Panc1 (cell line): ENCODE measurements at regions not wholly inside any gene's neighbourhood (a gene's known extent, or its start where the extent isn't known, plus 50 kb on each side); places are given as distances from the start of the nearest gene placed in this dataset.

ENCODE experiments used
- ATAC-seq: fragments of 200-7000 bp; cut with Tn5 transposase; 2 replicates; pipeline ENCODE4 v1.9.1; 2020; ENCODE audit warnings: mild to moderate bottlenecking, moderate library complexity
- BruUV-seq: library from RNA; stranded (reverse); fragments of 400-500 nt; replicated peaks from 2 replicates; lab custom pipeline; 2021; lab: Mats Ljungman, UMichigan
- CTCF ChIA-PET: fragments of 300-600 bp; sonication (Branson Sonifier 250); formaldehyde crosslinking; loops from one replicate; lab custom pipeline; 2022; ENCODE audit warnings: antibody characterized with exemption; lab: Charles Lee
- POLR2A ChIA-PET: fragments of 300-600 bp; sonication (Branson Sonifier 250); formaldehyde crosslinking; loops from one replicate; lab custom pipeline; 2022; ENCODE audit warnings: antibody characterized with exemption; lab: Charles Lee
- DNase-seq: peaks from one replicate; pipeline ENCODE4 v3.0.0-alpha.2; 2010; ENCODE audit warnings: low read depth, low spot score
- H3K27ac ChIP-seq: 2 replicates; pipeline ENCODE4 v1.5.1; 2011; ENCODE audit warnings: mild to moderate bottlenecking, low read length, inconsistent platforms
- H3K27me3 ChIP-seq: fragments of 200-500 bp; sonication (Bioruptor generic); 2 replicates; pipeline ENCODE4 v1.6.0; 2014; ENCODE audit warnings: low read length, inconsistent platforms; ENCODE audit not compliant: control insufficient read depth, insufficient read depth
- H3K36me3 ChIP-seq: fragments of 200-500 bp; sonication (Bioruptor generic); 2 replicates; pipeline ENCODE4 v1.5.1; 2014; ENCODE audit warnings: inconsistent platforms, mild to moderate bottlenecking, low read length, moderate library complexity; ENCODE audit not compliant: control insufficient read depth, insufficient read depth
- H3K4me1 ChIP-seq: 2 replicates; pipeline ENCODE4 v1.5.1; 2011; ENCODE audit warnings: inconsistent platforms, mild to moderate bottlenecking, low read length, moderate library complexity; ENCODE audit not compliant: control insufficient read depth, insufficient read depth
- H3K4me3 ChIP-seq, 2 experiments: 2 replicates each; pipeline ENCODE4 v1.5.1; 2011 to 2012; ENCODE audit warnings: low read depth in 2 of 2, low read length in 2 of 2, mild to moderate bottlenecking in 2 of 2, inconsistent platforms in 1 of 2, moderate library complexity in 1 of 2
- H3K9me3 ChIP-seq: fragments of 200-500 bp; sonication (Bioruptor generic); 2 replicates; pipeline ENCODE4 v1.5.1; 2014; ENCODE audit warnings: low read depth, mild to moderate bottlenecking, inconsistent platforms, low read length, moderate library complexity; ENCODE audit not compliant: control insufficient read depth, insufficient read depth
- POLR2AphosphoS5 ChIP-seq: IDR thresholded peaks from 2 replicates; pipeline ENCODE4 v1.6.1; 2012; ENCODE audit warnings: mild to moderate bottlenecking, low read depth, low read length, moderate library complexity
- SIN3A ChIP-seq: IDR thresholded peaks from 2 replicates; pipeline ENCODE4 v1.6.1; 2012; ENCODE audit warnings: low read depth, mild to moderate bottlenecking, low read length, moderate library complexity, borderline replicate concordance; ENCODE audit not compliant: insufficient read depth
- TCF7L2 ChIP-seq: IDR thresholded peaks from 2 replicates; pipeline ENCODE4 v1.6.1; 2011; ENCODE audit warnings: mild to moderate bottlenecking, low read depth, low read length, inconsistent platforms
- in situ Hi-C: cut with HindIII; loops from 2 replicates; pipeline ENCODE4 v1.10.0; 2016; ENCODE audit warnings: low sequenced_read_pairs, low pct_unique_long_range_greater_than_20kb
- intact Hi-C: fragments of 100-400 bp; cut with micrococcal nuclease; formaldehyde crosslinking; loops from one replicate; pipeline ENCODE4 v1.10.0; 2022; ENCODE audit not compliant: unreplicated experiment
- TF ChIP-seq, protein P1 (sequence below), 2 experiments: IDR thresholded peaks; 2 replicates each; pipeline ENCODE4 v1.6.1; 2011 to 2012; ENCODE audit warnings: low read depth in 2 of 2, control low read depth in 1 of 2, low read length in 1 of 2, mild to moderate bottlenecking in 1 of 2, moderate library complexity in 1 of 2; ENCODE audit not compliant: insufficient read depth in 1 of 2
- TF ChIP-seq, protein P2 (sequence below): fragments of 450-650 bp; IDR thresholded peaks from 2 replicates; pipeline ENCODE4 v1.5.1; 2017; ENCODE audit warnings: mild to moderate bottlenecking

DNA sequence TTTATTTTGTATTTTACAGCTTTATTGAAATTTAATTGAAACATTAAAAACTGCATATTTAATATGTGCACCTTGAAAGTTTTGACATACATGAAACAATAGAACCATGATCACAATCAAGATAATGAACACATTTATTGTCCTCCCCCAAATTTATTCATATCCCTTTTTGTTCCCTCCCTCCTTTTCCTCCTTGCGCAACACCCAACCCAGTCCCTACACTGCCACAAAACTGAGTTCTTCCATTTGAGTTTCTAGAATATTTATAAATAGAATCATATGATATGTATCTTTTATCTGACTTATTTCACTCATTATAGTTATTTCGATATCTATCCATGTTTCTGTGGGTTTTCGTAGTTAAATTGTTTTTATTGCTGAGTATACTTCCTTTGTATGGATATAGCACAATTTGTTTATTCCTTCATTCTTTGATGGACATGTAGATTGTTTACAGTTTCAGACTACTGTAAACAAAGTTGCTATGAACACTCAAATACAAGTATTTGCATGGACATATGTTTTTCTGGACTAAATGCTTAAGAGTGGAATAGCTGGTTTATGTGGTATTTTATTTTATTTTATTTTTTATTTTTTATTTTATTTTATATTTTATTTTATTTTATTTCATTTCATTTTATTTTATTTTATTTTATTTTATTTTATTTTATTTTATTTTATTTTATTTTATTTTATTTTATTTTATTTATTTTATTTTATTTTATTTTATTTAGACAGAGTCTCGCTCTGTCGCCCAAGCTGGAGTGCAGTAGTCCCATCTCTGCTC lies 359.1 kb downstream of the SLC6A15 start:
- H3K4me3 ChIP-seq = no peak overlapping the region
- no peak for TF ChIP-seq SIN3A
- TF ChIP-seq, protein P1, sequence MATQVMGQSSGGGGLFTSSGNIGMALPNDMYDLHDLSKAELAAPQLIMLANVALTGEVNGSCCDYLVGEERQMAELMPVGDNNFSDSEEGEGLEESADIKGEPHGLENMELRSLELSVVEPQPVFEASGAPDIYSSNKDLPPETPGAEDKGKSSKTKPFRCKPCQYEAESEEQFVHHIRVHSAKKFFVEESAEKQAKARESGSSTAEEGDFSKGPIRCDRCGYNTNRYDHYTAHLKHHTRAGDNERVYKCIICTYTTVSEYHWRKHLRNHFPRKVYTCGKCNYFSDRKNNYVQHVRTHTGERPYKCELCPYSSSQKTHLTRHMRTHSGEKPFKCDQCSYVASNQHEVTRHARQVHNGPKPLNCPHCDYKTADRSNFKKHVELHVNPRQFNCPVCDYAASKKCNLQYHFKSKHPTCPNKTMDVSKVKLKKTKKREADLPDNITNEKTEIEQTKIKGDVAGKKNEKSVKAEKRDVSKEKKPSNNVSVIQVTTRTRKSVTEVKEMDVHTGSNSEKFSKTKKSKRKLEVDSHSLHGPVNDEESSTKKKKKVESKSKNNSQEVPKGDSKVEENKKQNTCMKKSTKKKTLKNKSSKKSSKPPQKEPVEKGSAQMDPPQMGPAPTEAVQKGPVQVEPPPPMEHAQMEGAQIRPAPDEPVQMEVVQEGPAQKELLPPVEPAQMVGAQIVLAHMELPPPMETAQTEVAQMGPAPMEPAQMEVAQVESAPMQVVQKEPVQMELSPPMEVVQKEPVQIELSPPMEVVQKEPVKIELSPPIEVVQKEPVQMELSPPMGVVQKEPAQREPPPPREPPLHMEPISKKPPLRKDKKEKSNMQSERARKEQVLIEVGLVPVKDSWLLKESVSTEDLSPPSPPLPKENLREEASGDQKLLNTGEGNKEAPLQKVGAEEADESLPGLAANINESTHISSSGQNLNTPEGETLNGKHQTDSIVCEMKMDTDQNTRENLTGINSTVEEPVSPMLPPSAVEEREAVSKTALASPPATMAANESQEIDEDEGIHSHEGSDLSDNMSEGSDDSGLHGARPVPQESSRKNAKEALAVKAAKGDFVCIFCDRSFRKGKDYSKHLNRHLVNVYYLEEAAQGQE (IDR thresholded peaks at IDR 0.05; ENCODE audit: insufficient read depth in 1 of 2, low read depth in 2 of 2, low read length in 1 of 2) = no peak
- no peak for TF ChIP-seq POLR2AphosphoS5
- H3K27me3 ChIP-seq = no peaks in the 10 kb centered on the region
- no peak for ATAC-seq
- POLR2A ChIA-PET = no interaction called here
- BruUV-seq = no TSS peak
- intact Hi-C loops (no loop called here), in situ Hi-C loops (no loop called here)
- H3K27ac ChIP-seq = no peak overlapping the region
- no peak for DNase-seq
- H3K4me1 ChIP-seq = no peaks in the 10 kb centered on the region
- H3K9me3 ChIP-seq = no peaks in the 10 kb centered on the region
- H3K36me3 ChIP-seq = no peaks in the 10 kb centered on the region
- CTCF ChIA-PET = no interaction called here

DNA sequence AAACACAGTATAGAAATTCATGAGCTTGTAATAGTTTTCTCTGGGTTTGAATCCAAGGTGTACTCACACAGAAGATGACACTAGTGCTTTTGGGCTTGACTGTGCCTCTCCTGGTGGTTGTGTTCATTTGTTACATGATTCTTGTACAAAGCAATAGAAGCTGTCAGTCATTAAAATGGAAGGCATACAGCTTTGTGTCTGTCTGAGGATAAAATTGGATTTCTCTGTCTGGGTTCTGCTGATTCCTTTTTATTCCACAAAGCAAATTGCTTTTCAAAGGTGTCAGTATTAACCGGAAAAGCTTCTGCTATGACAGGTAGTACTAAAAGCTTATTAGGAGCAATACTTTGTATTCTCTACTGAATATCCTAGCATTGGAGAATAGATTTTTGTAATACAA lies 361.2 kb downstream of the SLC6A15 start:
- no TSS peak for BruUV-seq
- no peaks in the 10 kb centered on the region for H3K36me3 ChIP-seq
- CTCF ChIA-PET = no interaction called here
- no peak overlapping the region for H3K27ac ChIP-seq
- POLR2A ChIA-PET = no interaction called here
- ATAC-seq = no peak
- no peaks in the 10 kb centered on the region for H3K9me3 ChIP-seq
- H3K4me1 ChIP-seq = no peaks in the 10 kb centered on the region
- TF ChIP-seq, protein P2, sequence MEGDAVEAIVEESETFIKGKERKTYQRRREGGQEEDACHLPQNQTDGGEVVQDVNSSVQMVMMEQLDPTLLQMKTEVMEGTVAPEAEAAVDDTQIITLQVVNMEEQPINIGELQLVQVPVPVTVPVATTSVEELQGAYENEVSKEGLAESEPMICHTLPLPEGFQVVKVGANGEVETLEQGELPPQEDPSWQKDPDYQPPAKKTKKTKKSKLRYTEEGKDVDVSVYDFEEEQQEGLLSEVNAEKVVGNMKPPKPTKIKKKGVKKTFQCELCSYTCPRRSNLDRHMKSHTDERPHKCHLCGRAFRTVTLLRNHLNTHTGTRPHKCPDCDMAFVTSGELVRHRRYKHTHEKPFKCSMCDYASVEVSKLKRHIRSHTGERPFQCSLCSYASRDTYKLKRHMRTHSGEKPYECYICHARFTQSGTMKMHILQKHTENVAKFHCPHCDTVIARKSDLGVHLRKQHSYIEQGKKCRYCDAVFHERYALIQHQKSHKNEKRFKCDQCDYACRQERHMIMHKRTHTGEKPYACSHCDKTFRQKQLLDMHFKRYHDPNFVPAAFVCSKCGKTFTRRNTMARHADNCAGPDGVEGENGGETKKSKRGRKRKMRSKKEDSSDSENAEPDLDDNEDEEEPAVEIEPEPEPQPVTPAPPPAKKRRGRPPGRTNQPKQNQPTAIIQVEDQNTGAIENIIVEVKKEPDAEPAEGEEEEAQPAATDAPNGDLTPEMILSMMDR = no peak
- no peak for TF ChIP-seq TCF7L2
- TF ChIP-seq, protein P1 (IDR thresholded peaks at IDR 0.05; ENCODE audit: insufficient read depth in 1 of 2, low read depth in 2 of 2, low read length in 1 of 2) = no peak
- TF ChIP-seq SIN3A = no peak
- no peak for TF ChIP-seq POLR2AphosphoS5
- in situ Hi-C loops = no loop called here
- no peak overlapping the region for H3K4me3 ChIP-seq
- intact Hi-C loops = no loop called here
- H3K27me3 ChIP-seq = no peaks in the 10 kb centered on the region
- no peak for DNase-seq
